Endothelial cell (in vitro differentiated cells): ENCODE measurements at regions not wholly inside any gene's neighbourhood (a gene's known extent, or its start where the extent isn't known, plus 50 kb on each side); places are given as distances from the start of the nearest gene placed in this dataset.

ENCODE experiments used
- DNase-seq: peaks from one replicate; pipeline ENCODE4 v3.0.0; 2021; ENCODE audit warnings: low spot score
- H3K27ac Mint-ChIP-seq: one replicate; pipeline ENCODE4 v1.8.0; 2021; ENCODE audit warnings: mixed read lengths, inconsistent platforms; ENCODE audit not compliant: unreplicated experiment
- H3K27me3 Mint-ChIP-seq: one replicate; pipeline ENCODE4 v1.8.0; 2021; ENCODE audit warnings: mild to moderate bottlenecking, moderate library complexity, mixed read lengths, inconsistent platforms; ENCODE audit not compliant: unreplicated experiment
- H3K36me3 Mint-ChIP-seq: one replicate; pipeline ENCODE4 v1.8.0; 2021; ENCODE audit warnings: mild to moderate bottlenecking, low read depth, mixed read lengths, inconsistent platforms; ENCODE audit not compliant: unreplicated experiment
- H3K4me1 Mint-ChIP-seq: one replicate; pipeline ENCODE4 v1.8.0; 2021; ENCODE audit warnings: mild to moderate bottlenecking, mixed read lengths, inconsistent platforms; ENCODE audit not compliant: unreplicated experiment
- H3K4me3 Mint-ChIP-seq: one replicate; pipeline ENCODE4 v1.8.0; 2021; ENCODE audit warnings: mild to moderate bottlenecking, mixed read lengths, inconsistent platforms; ENCODE audit not compliant: unreplicated experiment
- H3K9me3 Mint-ChIP-seq: one replicate; pipeline ENCODE4 v1.8.0; 2021; ENCODE audit warnings: mixed read lengths, inconsistent platforms; ENCODE audit not compliant: unreplicated experiment
- CTCF ChIP-seq: fragments of 200-600 bp; sonication (generic); IDR thresholded peaks from one replicate; pipeline ENCODE4 v1.5.0; 2021; ENCODE audit warnings: antibody characterized with exemption; ENCODE audit not compliant: unreplicated experiment

DNA sequence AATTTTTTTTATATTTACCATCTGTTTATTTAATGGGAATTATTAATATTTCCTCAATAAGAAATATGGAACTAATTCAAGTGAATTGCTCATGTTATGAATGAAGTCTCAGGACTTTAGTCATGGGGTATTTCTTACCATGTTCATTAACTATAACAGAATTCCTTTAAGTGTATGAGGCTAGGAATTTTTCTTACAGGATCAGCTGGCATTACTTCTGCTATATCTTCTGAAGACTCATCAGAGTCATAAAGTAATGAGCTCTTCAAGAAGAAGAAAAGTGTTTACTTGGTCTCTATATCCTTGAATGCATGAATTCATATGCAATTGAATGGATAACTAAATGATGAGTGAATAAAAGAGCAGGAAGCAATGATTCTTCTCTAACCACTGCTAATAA lies 486.8 kb upstream of the THBS1 start:
- no peaks in the 10 kb centered on the region for H3K27me3 Mint-ChIP-seq
- no peak overlapping the region for H3K4me3 Mint-ChIP-seq
- H3K36me3 Mint-ChIP-seq = no peaks in the 10 kb centered on the region
- TF ChIP-seq CTCF = no peak
- H3K9me3 Mint-ChIP-seq = no peaks in the 10 kb centered on the region
- DNase-seq = no peak
- no peak overlapping the region for H3K27ac Mint-ChIP-seq
- H3K4me1 Mint-ChIP-seq = peaks cover 4% of the 10 kb centered on the region

GRCh38 chr15:39095218-39095879 lies 485.5 kb upstream of the THBS1 start:
- Mint-ChIP-seq H3K36me3 (no peaks in the 10 kb centered on the region), H3K27me3 (no peaks in the 10 kb centered on the region), H3K4me3 (no peak overlapping the region), H3K4me1 (peaks cover 4% of the 10 kb centered on the region), H3K9me3 (no peaks in the 10 kb centered on the region), H3K27ac (no peak overlapping the region)
- TF ChIP-seq CTCF = no peak
- DNase-seq = no peak

DNA sequence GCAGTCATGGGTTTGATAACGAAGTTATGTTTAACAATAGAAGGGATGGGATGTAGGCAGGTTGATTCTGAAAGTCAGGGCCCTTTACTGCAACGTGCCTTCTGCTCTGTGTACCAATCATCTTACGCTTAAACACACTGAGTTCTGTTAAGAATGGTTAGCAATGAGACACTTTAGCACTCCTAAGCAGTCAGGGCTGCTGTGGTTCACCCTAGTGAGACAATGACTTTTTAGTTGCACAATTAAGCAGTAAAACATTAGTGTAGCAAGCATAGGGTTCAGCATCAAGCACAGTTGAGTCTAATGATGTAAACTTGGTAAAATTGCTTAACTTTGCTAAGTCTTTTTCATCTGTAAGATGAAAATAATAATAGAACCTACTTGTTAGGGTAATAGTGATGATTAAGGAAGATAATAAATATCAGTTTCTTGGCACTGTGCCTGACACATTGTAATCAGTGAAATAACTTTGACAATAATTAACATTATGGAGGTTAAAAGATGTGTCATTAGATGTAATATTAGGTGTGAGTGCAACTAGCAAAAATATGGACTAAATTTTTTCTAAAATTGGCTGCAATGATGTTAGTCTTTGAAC lies 484.2 kb upstream of the THBS1 start:
- Mint-ChIP-seq H3K9me3 (no peaks in the 10 kb centered on the region), H3K27me3 (no peaks in the 10 kb centered on the region), H3K27ac (no peak overlapping the region), H3K4me3 (no peak overlapping the region), H3K36me3 (no peaks in the 10 kb centered on the region), H3K4me1 (peaks cover 4% of the 10 kb centered on the region)
- no peak for TF ChIP-seq CTCF
- no peak for DNase-seq

DNA sequence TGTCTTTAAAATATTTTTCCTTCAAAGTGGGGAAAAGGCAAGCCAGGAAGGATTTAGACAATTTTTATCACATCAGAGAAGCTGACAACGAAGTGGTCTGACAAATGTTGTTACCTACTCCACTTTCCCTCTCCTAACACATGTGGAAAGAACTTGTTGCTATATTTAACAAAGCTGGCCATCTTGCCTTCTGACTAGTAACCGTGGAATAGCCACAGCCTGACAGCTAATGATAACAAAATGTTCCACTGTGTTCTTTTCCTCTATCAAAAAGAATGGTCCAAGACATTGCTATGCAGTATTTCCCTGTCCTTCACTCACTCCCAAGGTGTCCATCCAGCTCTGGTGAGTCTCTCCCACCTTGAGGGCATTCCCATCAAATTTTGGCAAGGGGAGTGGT lies 481.4 kb upstream of the THBS1 start:
- Mint-ChIP-seq H3K4me3 (no peak overlapping the region), H3K9me3 (no peaks in the 10 kb centered on the region), H3K4me1 (peaks cover 10% of the 10 kb centered on the region), H3K36me3 (no peaks in the 10 kb centered on the region), H3K27ac (no peak overlapping the region), H3K27me3 (no peaks in the 10 kb centered on the region)
- DNase-seq = no peak
- no peak for TF ChIP-seq CTCF

- H3K27ac Mint-ChIP-seq = no peak overlapping the region
- no peak for TF ChIP-seq CTCF
- no peaks in the 10 kb centered on the region for H3K36me3 Mint-ChIP-seq
- DNase-seq = no peak
- no peaks in the 10 kb centered on the region for H3K27me3 Mint-ChIP-seq
- no peaks in the 10 kb centered on the region for H3K9me3 Mint-ChIP-seq
- H3K4me1 Mint-ChIP-seq = peaks cover 10% of the 10 kb centered on the region
- no peak overlapping the region for H3K4me3 Mint-ChIP-seq
These were observed 480.7 kb upstream of the THBS1 start for GRCh38 chr15:39100106-39100660.
